NCI-H748 treated with DMSO at 0.1 percent for 48 hours (cell line): ENCODE measurements at regions not wholly inside any gene's neighbourhood (a gene's known extent, or its start where the extent isn't known, plus 50 kb on each side); places are given as distances from the start of the nearest gene placed in this dataset.

Experiments used
- DNase-seq: peaks from one replicate; lab custom pipeline; 2025; lab: John Stamatoyannopoulos, UW

DNA sequence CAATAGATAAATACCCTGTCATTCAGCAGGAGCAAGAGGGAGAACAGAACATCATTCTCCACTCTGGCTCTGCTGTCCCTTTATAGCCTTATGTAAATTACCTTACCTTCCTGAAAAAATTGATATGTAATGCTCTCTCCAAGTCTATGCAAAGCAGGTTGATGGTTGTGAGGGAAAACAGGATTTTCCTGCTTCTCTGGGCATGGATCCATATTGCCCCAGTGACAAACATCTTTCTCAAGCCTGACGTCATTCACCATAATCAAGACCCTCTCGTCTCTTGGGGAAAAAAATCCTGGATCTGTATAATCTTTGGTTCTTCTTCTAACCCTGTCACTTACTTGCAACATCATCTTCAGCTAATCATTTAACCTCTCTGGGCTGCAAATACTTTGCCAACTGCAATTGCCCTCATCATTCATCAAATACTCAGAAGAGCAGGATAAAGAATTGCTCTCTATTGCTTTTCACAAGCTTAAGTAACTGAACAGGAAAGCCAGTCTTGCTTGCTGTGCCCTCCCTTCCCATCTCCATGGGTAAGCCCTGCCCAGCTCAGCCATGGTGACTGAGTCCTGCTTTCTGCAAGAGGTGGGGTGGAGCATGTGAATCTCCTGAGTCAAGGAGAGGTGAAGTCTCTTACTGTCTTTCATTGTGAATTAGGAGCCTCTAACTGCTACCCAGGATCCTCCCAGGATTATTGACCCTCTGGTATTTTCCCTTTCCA lies 123.7 kb upstream of the KLF7 start:
- DNase-seq = no peak

DNA sequence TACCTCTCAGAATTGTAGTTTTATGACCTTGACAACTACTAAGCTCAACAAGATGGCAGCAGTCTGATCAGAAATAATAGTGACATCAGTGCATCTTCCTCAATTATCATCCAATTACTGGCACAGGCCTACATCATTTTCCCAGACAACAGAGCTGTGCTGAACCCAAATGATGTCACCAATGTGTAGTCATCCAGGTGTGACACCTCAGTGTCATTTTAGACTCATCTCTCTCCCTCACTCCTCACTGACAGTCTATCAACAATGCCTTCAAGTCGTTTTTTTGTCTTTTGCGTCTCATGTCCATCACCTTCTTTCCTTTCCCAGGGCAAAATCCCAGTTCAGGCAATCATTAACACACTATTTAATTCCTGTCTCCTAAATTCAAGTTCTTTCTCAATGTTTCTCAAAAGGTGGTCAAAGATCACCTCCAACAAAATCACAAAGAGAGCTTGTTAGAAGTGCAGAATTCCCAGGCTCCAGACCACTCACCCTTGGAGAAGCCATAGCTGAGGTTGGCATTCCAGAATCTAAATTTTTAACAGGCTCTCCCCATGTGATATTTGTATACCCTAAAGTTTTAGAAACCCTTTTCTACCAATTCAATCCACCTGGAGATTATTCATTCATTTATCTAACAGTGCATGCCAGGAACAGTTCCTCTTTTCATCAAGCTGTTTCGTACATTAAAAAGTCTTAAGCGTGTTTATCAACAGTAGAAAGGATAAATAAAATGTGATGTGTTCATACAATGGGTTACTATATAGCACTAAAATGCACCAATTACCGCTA lies 125.3 kb upstream of the KLF7 start:
- no peak for DNase-seq

- DNase-seq = no peak
Measured at GRCh38 chr2:207291625-207292252, 126.0 kb upstream of the KLF7 start.

GRCh38 chr2:207296265-207296948 lies 130.7 kb upstream of the KLF7 start:
- no peak for DNase-seq

GRCh38 chr2:207300817-207301216 lies 135.1 kb upstream of the KLF7 start:
- DNase-seq = no peak

DNA sequence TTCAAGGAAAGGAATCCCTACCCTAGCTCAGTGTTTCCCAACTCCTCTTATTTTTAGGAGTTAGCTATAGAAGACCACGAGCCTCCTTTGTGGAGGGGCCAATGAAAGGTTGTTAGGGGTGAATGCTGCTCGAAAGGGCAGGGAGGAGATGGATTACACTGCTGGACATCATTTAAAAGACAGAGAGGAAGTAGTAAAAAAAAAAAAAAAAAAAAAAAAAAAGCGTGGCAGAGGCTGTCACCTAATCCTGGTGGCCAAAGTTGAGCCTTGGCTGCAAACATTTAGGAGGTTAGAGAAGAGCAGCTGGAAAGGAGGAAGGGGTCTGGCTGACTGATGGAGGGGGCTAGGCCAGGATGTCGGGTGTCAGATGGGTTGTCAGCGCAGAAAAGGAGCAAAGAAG lies 139.0 kb upstream of the KLF7 start:
- no peak for DNase-seq

DNA sequence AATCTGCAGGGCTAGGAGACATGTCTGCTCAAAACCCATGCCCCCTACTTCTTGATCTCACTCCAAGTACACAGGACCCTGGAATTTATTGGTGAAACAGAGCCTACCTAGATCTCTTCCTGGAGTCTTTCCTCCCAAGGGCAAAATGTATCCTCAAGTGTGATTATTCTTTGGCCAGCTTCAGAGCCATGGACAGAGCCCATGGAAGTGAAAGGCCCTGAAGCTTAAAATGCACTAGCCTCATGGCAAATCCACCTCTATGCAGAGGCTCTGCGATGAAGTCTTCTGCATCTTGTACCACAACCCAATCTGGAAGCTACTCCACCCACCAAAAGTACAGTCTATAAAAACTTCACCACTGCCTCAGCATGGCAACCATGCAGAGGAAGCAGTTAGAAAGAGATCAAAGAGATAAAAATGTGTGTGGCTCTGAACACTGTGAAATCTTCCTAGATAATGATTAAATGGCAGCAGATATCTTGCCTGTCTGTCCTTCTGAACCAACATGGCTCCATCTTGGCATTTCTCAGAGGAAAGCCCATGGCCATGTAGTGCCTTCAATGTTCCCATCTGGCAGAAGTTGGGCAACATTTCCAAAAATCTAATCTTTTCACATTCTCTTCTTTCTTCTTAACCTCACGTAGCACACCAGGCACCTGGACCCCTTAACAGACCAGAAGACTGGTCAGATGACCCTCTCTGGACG lies 142.9 kb upstream of the KLF7 start:
- DNase-seq = no peak

DNA sequence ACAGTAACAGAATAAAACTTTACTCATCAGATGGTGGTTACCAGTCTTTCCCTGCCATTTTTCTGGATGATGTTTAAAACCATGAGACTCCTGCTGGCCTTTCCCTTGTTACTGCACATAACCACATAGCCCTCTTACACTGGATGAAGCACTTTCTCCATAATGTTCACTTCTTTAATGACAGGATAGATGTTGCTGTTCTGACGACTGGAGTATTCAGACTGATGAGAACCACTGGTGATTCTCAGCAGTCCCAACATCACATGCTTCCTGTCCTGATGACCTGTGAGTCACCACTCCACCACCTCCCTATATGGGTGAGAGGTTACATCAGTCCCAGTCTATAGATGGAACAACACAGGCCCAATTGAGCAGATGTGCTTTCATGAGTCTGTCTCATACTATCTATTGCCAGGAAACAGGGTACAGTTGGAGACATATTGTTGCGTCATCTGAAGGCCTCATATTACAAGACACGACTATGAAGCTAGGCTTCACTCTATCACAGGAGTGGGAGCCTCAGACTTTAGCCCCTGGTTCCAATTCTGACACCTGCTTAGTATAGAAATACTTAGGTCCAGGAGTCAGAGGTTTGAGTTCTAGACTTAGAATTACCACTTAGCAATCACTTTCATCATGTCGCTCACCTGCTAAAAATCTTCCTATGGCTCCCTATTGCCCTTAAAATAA lies 145.7 kb upstream of the KLF7 start:
- no peak for DNase-seq

- no peak for DNase-seq
Measured at GRCh38 chr2:207312006-207312356, 146.2 kb upstream of the KLF7 start.

DNA sequence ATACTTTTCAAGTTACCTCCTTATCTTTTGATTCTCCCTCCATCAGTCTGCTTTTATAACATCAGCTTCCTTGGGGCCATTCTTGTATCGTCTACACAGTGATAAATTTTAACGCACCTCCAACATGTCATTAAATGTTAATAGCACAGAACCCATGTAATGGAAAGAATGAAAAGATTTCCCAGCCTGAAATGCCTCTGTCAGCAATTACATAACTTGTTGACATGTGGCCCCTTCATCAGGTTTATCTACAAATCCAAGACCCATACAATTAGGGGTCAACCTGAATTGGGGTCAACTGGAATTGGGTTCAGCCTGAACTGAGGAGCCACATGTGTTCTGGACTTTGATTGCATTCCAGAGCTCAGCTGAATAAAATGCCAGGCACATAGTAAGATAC lies 148.2 kb upstream of the KLF7 start:
- DNase-seq = no peak

DNA sequence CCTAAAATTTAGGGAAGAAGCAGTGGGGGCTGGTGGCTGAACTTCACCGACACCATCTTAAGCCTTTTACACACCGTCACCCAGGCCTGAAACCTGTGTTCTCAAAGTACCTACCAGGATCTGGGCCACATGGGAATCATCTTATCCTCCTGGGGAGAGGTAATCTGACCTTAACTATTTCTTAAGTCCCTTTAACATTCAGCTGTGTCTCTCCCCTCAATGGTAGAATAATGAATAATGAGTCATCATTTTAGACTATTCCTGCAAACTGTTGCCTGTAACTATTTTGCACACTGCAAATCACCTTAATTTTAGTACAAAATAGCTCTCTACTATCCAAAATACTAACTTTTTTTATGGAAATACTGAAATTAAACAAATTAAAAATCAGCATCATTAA lies 149.4 kb upstream of the KLF7 start:
- DNase-seq = no peak

DNA sequence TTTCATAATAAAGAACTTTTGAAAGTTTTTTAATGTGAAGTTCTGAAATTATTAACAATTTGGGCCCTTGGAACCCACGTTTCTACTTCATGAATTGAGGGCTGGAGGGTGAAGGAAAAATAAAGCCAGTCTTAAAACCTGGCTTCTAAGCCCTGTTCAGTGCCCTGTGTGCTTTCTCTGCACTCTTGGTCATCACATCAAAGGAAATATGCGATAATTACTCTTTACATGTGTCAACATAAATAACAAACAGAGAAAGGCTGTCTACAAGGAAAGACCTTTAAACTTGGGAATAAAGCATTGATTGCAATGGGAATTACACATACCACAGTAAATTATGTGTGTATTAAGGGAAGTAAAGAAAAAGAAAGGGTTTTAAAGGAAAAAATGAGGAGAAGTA lies 150.7 kb upstream of the KLF7 start:
- no peak for DNase-seq

- DNase-seq = no peak
Measured at GRCh38 chr2:207316906-207317305, 151.2 kb upstream of the KLF7 start.

DNA sequence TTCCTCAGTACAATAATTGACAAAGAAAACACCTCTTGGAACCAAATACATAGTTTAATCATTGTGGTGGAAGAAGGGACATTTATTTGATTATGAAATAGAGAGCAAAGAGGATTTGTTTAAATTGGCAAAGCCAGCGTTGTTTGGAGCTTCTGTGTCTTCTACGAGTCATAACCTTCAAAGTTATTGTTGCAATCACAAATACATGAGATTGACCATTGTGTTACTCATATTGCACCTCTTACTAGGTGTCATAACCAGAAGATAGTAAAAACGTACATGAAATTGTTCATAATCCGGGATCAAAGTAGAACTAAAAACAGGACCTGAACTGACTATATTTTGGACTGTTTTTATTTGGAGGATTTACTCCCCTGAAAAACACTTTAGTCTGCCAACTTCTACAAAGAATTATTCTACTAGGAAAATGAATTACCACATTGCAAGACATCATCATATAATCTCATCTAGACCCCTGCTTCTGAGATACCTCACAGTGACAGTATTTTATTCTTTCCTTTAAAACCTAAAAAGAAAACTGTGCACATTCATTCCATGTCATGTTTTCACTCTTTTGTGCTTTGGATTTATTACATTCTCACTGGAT lies 151.7 kb upstream of the KLF7 start:
- no peak for DNase-seq

DNA sequence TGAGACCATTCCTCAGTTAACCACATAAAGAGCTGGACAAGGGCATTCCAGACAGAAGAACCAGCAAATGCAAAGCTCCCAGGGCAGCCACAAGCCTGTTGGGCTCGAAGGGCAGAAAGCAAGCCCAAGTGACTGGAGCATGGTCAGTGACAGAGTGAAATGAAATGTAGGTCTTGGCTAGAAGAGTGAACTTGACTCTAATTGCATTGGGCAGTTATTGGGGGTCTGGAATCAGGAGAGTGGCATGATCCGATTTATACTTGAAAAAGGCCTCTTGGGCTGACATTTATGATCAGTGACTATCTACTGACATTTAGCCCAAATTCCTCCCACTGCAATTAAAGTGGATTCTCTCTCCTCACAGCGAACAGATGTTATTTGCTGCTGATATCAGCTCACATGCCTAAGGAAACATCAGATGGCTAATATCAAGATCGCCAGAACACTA lies 152.5 kb upstream of the KLF7 start:
- no peak for DNase-seq

GRCh38 chr2:207319316-207319715 lies 153.6 kb upstream of the KLF7 start:
- DNase-seq = no peak

GRCh38 chr2:207320381-207321159 lies 154.8 kb upstream of the KLF7 start:
- no peak for DNase-seq

- no peak for DNase-seq
Measured at GRCh38 chr2:207321514-207321913, 155.8 kb upstream of the KLF7 start.

DNA sequence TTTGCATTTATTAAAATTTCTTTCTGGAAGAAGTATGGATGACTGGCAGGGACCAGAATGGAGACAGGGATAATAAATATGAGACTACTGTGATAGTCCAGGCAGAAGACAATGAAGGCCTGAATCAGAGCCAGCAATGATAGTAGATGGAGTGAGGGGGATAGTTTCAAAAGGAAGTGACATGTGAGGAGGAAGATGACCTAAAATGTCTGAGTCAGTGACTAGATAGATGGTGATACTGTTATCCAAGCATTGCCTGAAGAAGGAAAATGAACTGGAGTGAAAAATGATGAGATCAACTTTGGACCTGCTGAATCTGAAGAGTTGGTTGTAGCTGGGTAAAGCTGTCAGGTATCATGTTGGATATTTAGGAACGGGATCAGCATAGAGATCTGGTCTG lies 158.3 kb upstream of the KLF7 start:
- DNase-seq = no peak

- DNase-seq = no peak
Measured at GRCh38 chr2:207327513-207327912, 161.8 kb upstream of the KLF7 start.
